K562 (cell line): ENCODE measurements at regions not wholly inside any gene's neighbourhood (a gene's known extent, or its start where the extent isn't known, plus 50 kb on each side); places are given as distances from the start of the nearest gene placed in this dataset.

ENCODE experiments used
- ATAC-seq: fragments of 200-7000 bp; cut with Tn5 transposase; 3 replicates; pipeline ENCODE4 v1.9.1; 2020; ENCODE audit warnings: moderate library complexity
- BruUV-seq: library from RNA; stranded (reverse); fragments of 400-500 nt; replicated peaks from 2 replicates; lab custom pipeline; 2021; lab: Mats Ljungman, UMichigan
- CTCF ChIA-PET: fragments of 300-600 bp; formaldehyde crosslinking; extraction: SDS; loops from one replicate; lab custom pipeline; 2021; ENCODE audit warnings: low intra/inter-chr PET ratio; lab: Yijun Ruan, JAX
- POLR2A ChIA-PET: fragments of 300-600, 350-650 bp; sonication (Branson Sonifier 250); formaldehyde crosslinking; extraction: SDS; loops from one replicate; lab custom pipeline; 2021; ENCODE audit warnings: antibody characterized with exemption, inconsistent platforms; lab: Yijun Ruan, JAX
- DNase-seq, 4 experiments: peaks; one replicate each; pipeline versions ENCODE4 v3.0.0 to v3.0.0-alpha.2; 2011 to 2018; ENCODE audit warnings: low spot score in 3 of 4, mixed read lengths in 3 of 4; ENCODE audit errors: extremely low read depth in 1 of 4
- FAIRE-seq: peaks from 2 replicates; lab custom pipeline; 2011; peaks lifted over from hg19 to GRCh38; lab: Jason Lieb, UNC
- H2AFZ ChIP-seq: 2 replicates; pipeline ENCODE4 v1.6.0; 2011; ENCODE audit warnings: low read depth, low read length, control low read depth, inconsistent platforms
- H3K27ac ChIP-seq: fragments of 200-600 bp; 3 replicates; pipeline ENCODE4 v1.8.0; 2011; ENCODE audit warnings: low read depth, mild to moderate bottlenecking, control low read depth, inconsistent platforms, low read length, moderate library complexity, mixed read lengths; ENCODE audit errors: extremely low read depth
- H3K27me3 ChIP-seq, 2 experiments: fragments of 300-600 bp in 1 of 2; 2 replicates in 1 of 2; 3 replicates in 1 of 2; pipeline versions ENCODE4 v1.6.0 to v1.8.0; 2011; ENCODE audit warnings: inconsistent platforms in 2 of 2, low read length in 2 of 2, mild to moderate bottlenecking in 1 of 2, mixed read lengths in 1 of 2, moderate library complexity in 1 of 2; ENCODE audit not compliant: control insufficient read depth in 2 of 2, insufficient read depth in 2 of 2
- H3K36me3 ChIP-seq: fragments of 300-600 bp; 3 replicates; pipeline ENCODE4 v1.8.0; 2011; ENCODE audit warnings: mild to moderate bottlenecking, low read length, inconsistent platforms; ENCODE audit not compliant: control insufficient read depth, insufficient read depth
- H3K4me1 ChIP-seq, 2 experiments: fragments of 200-600 bp in 1 of 2; replicated peaks in 1 of 2; 2 replicates in 1 of 2; 3 replicates in 1 of 2; pipeline versions ENCODE4 v1.5.1 to v1.8.0; 2011; ENCODE audit warnings: inconsistent platforms in 2 of 2, low read length in 2 of 2, mild to moderate bottlenecking in 1 of 2, mixed read lengths in 1 of 2, moderate library complexity in 1 of 2; ENCODE audit not compliant: control insufficient read depth in 2 of 2, insufficient read depth in 2 of 2
- H3K4me2 ChIP-seq: 2 replicates; pipeline ENCODE4 v1.6.1; 2011; ENCODE audit warnings: low read length, control low read depth, inconsistent platforms, mixed read lengths; ENCODE audit not compliant: insufficient read depth
- H3K4me3 ChIP-seq: fragments of 200-600 bp; sonication (generic), shearing (Covaris generic); 2 replicates; pipeline ENCODE4 v1.5.1; 2016; ENCODE audit warnings: control low read depth, inconsistent platforms
- H3K79me2 ChIP-seq: fragments of 200-600 bp; 3 replicates; pipeline ENCODE4 v1.8.0; 2011; ENCODE audit warnings: low read length, inconsistent platforms; ENCODE audit not compliant: control insufficient read depth, insufficient read depth
- H3K9ac ChIP-seq, 2 experiments: 2 replicates each; pipeline versions ENCODE4 v1.6.0 to v1.6.1; 2011; ENCODE audit warnings: low read depth in 2 of 2, low read length in 2 of 2, control low read depth in 1 of 2, inconsistent platforms in 1 of 2, mild to moderate bottlenecking in 1 of 2, mixed read lengths in 1 of 2; ENCODE audit not compliant: insufficient read depth in 1 of 2
- H3K9me1 ChIP-seq: one replicate; pipeline ENCODE4 v1.6.0; 2011; ENCODE audit warnings: inconsistent platforms, mild to moderate bottlenecking, low read length, moderate library complexity; ENCODE audit not compliant: control insufficient read depth, insufficient read depth
- H3K9me3 ChIP-seq: replicated peaks from 2 replicates; pipeline ENCODE4 v1.5.1; 2011; ENCODE audit warnings: low read depth, low read length, inconsistent platforms; ENCODE audit not compliant: control insufficient read depth, insufficient read depth
- H4K20me1 ChIP-seq: replicated peaks from 2 replicates; pipeline ENCODE4 v1.6.1; 2011; ENCODE audit warnings: low read length, inconsistent platforms, mixed read lengths; ENCODE audit not compliant: control insufficient read depth, insufficient read depth
- E2F3 ChIP-seq: fragments of 250-450 bp; sonication (Bioruptor Pico); IDR thresholded peaks from 2 replicates; pipeline ENCODE4 v1.4.0; 2020; ENCODE audit warnings: mild to moderate bottlenecking
- ETS1 ChIP-seq: conservative IDR thresholded peaks from 2 replicates; pipeline ENCODE4 v1.6.1; 2011; ENCODE audit warnings: low read depth, mild to moderate bottlenecking, low read length; ENCODE audit not compliant: control insufficient read depth
- GTF2A2 ChIP-seq: IDR thresholded peaks from 2 replicates; pipeline ENCODE4 v1.6.1; 2016; ENCODE audit warnings: mild to moderate bottlenecking, missing genetic modification characterization, missing compliant biosample characterization
- ILK ChIP-seq: fragments of 450-650 bp; IDR thresholded peaks from 2 replicates; pipeline ENCODE4 v1.6.1; 2016; ENCODE audit warnings: missing genetic modification characterization, low read depth, mild to moderate bottlenecking, missing compliant biosample characterization, moderate library complexity, borderline replicate concordance
- KLF10 ChIP-seq: fragments of 250-450 bp; sonication (Bioruptor Pico); IDR thresholded peaks from 2 replicates; pipeline ENCODE4 v1.6.1; 2021; ENCODE audit warnings: matching md5 sums
- MLLT1 ChIP-seq, 2 experiments: fragments of 450-650 bp; IDR thresholded peaks; 2 replicates each; pipeline ENCODE4 v1.6.1; 2016
- NCOA6 ChIP-seq: fragments of 450-650 bp; IDR thresholded peaks from 2 replicates; pipeline ENCODE4 v1.6.1; 2017; ENCODE audit warnings: mild to moderate bottlenecking
- NFXL1 ChIP-seq: fragments of 450-650 bp; formaldehyde crosslinking; IDR thresholded peaks from 2 replicates; pipeline ENCODE4 v1.4.0; 2021; ENCODE audit warnings: mild to moderate bottlenecking
- NR4A1 ChIP-seq, 2 experiments: fragments of 250-450 bp in 1 of 2; fragments of 450-650 bp in 1 of 2; sonication (Bioruptor Pico) in 1 of 2; IDR thresholded peaks; 2 replicates each; pipeline versions ENCODE4 v1.4.0 to v1.6.1; 2016 to 2020; ENCODE audit warnings: mild to moderate bottlenecking in 2 of 2, missing compliant biosample characterization in 1 of 2, missing genetic modification characterization in 1 of 2, moderate library complexity in 1 of 2
- PHF8 ChIP-seq: fragments of 200-600 bp; sonication (generic); IDR thresholded peaks from 2 replicates; pipeline ENCODE4 v1.6.1; 2012; ENCODE audit warnings: mixed run types, mild to moderate bottlenecking, inconsistent platforms, low read length, moderate library complexity, borderline replicate concordance
- SMAD3 ChIP-seq: fragments of 450-650 bp; formaldehyde crosslinking; conservative IDR thresholded peaks from 2 replicates; pipeline ENCODE4 v1.4.0; 2020; ENCODE audit warnings: mild to moderate bottlenecking
- SRF ChIP-seq, 2 experiments: fragments of 250-450, 450-650 bp in 1 of 2; sonication (Bioruptor Pico) in 1 of 2; sonication (generic) in 1 of 2; formaldehyde crosslinking; IDR thresholded peaks; 2 replicates each; pipeline versions ENCODE4 v1.5.0 to v1.5.1; 2020 to 2022; ENCODE audit warnings: mild to moderate bottlenecking in 1 of 2, missing genetic modification reagents in 1 of 2
- THRB ChIP-seq: fragments of 450-650 bp; formaldehyde crosslinking; conservative IDR thresholded peaks from 2 replicates; pipeline ENCODE4 v1.4.0; 2022; ENCODE audit warnings: mild to moderate bottlenecking, missing genetic modification characterization
- ZFP91 ChIP-seq: sonication (generic); formaldehyde crosslinking; IDR thresholded peaks from 2 replicates; pipeline ENCODE4 v1.8.0; 2022; ENCODE audit warnings: mild to moderate bottlenecking, missing genetic modification reagents
- ZFPM2 ChIP-seq: fragments of 250-450 bp; sonication (Bioruptor Pico); IDR thresholded peaks from 2 replicates; pipeline ENCODE4 v1.5.1; 2022; ENCODE audit warnings: mild to moderate bottlenecking
- ZNF124 ChIP-seq: sonication (generic); formaldehyde crosslinking; IDR thresholded peaks from 2 replicates; pipeline ENCODE4 v1.8.1; 2022; ENCODE audit warnings: missing genetic modification reagents
- WGBS: fragments of 100-300 bp; shearing (Covaris generic); methylation state at CpG from one replicate; pipeline ENCODE4 v1.1.6; 2016; ENCODE audit warnings: low coverage, mixed read lengths; ENCODE audit not compliant: insufficient coverage; ENCODE audit errors: missing lambda C conversion rate; 5-methylcytosine and 5-hydroxymethylcytosine counted together
- in situ Hi-C: fragments of 300-500 bp; cut with MboI; formaldehyde crosslinking; loops from 4 replicates; pipeline ENCODE4 v1.15.0; 2018; ENCODE audit warnings: inconsistent platforms, mixed read lengths
- intact Hi-C: fragments of 100-400 bp; cut with micrococcal nuclease; formaldehyde crosslinking; loops from 2 replicates; pipeline ENCODE4 v1.14.2; 2022

- Histone ChIP-seq H3K9ac (no peak overlapping the region), H3K9me3 (no peaks in the 10 kb centered on the region), H4K20me1 (no peaks in the 10 kb centered on the region), H3K27me3 (peaks cover 40 to 63% of the 10 kb centered on the region in 2 experiments), H3K9me1 (peaks cover 4% of the 10 kb centered on the region), H3K4me2 (no peak overlapping the region), H3K36me3 (no peaks in the 10 kb centered on the region), H3K4me1 (peaks cover 0 to 3% of the 10 kb centered on the region in 2 experiments; a peak in 1 of 5 replicates), H3K79me2 (no peaks in the 10 kb centered on the region), H3K4me3 (no peak overlapping the region), H3K27ac (no peak overlapping the region), H2AFZ (no peak overlapping the region)
- BruUV-seq = no TSS peak
- TF ChIP-seq THRB (CRISPR knock-in tag) (no peak), NFXL1 (no peak), ETS1 (no peak), NCOA6 (no peak), ILK (tag) (no peak), MLLT1 (IDR thresholded peaks at IDR 0.05) (no peak), ZFP91 (no peak), E2F3 (no peak), GTF2A2 (tag) (no peak), PHF8 (no peak), NR4A1 (CRISPR knock-in tag; IDR thresholded peaks at IDR 0.05) (no peak), NR4A1 (tag; IDR thresholded peaks at IDR 0.05) (no peak), KLF10 (CRISPR knock-in tag) (no peak), ZFPM2 (CRISPR knock-in tag) (no peak), SRF (CRISPR knock-in tag; IDR thresholded peaks at IDR 0.05) (no peak), ZNF124 (CRISPR knock-in tag) (no peak), SMAD3 (CRISPR knock-in tag) (no peak)
- ChIA-PET CTCF (no interaction called here), POLR2A (no interaction called here)
- intact Hi-C loops = no loop called here
- ATAC-seq (no peak), DNase-seq (no peak), FAIRE-seq (no peak)
- in situ Hi-C loops = no loop called here
- WGBS = 0% methylated on average over 1 of the region's 1 CpG
Observed at GRCh38 chr2:15804246-15804619, 136.1 kb upstream of the MYCN start.
